HS-27A (cell line): ENCODE measurements at regions not wholly inside any gene's neighbourhood (a gene's known extent, or its start where the extent isn't known, plus 50 kb on each side); places are given as distances from the start of the nearest gene placed in this dataset.
"Not testable (repeated sequence)": the region's sequence is repeated elsewhere in the genome, so short reads cannot be mapped to it uniquely, and the experiment has no call there.

Experiments
- DNase-seq: peaks from one replicate; pipeline ENCODE4 v3.0.0-alpha.2; 2012; ENCODE audit warnings: low read depth, missing footprints

DNA sequence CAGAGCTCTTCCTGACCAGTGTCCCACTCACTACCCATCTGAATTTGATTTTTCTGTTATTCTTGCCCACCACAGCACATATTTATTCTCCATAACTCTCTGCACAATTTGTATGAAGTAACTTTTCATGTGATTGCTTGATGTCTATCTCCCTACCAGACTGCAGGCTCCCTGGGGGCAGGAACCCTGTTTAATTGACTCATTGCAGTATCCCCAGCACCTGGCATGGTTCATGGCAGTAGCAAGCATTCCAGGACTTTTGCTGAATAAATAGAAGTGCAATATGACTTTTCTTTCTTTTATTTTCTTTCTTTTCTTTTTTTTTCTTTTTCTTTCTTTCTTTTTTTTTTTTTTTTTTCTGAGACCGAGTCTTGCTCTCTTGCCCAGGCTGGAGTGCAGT, 88.7 kb upstream of the XPO1 start:
- no peak for DNase-seq

DNA sequence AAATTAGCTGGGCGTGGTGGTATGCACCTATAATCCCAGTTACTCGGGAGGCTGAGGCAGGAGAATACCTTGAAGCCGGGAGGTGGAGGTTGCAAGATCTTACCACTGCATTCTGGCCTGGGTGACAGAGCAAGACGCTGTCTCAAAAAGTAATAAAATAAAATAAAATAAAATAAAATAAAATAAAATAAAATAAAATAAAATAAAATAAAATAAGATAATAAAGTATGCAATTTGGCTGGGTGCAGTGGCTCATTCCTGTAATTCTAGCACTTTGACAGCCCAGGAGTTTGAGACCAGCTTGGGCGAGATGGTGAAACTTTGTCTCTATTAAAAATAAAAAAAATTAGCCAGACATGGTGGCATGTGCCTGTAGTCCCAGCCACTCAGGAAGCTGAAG, 85.6 kb upstream of the XPO1 start:
- no peak for DNase-seq

DNA sequence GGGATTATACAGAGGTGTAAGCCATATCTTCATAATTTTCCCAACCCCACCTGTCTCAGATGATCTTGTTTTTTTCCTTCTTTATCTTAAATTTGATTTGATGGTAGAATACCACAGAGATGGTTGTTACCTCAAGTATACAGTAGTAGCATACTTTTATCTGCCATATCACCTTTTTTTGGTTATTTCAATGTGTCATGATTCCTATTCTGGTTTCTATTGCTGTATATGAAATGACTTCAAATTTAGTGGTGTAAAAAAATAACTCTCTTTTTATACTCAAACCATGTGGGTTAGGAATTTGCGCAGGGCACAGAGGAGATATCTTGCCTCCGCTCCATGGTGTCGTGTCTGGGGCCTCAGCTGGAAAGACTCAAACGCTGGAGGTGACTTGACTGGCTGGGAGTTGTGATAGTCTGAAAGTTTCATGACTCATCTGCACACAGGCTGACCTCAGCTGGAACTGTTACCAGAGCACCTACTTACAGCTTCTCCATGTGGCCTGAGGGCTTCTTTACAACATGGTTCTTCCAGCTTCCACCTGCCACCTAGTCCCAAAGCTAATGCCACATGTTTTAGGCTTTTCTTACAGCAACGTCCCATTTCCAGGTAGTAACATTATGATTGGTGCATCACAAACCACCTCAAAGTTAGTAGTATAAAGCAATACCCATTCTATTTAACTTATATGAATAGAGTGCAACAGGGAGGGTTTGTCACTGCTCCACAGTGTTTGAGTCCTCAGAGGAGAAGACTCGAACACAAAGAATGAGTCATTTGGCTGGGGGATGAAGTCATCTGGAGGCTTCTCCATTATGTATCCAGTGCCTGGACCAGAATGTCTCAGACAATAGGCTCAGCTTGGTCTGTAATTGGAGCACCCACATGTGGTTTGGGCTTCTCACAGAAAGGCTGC, 82.3 kb upstream of the XPO1 start:
- no peak for DNase-seq

DNA sequence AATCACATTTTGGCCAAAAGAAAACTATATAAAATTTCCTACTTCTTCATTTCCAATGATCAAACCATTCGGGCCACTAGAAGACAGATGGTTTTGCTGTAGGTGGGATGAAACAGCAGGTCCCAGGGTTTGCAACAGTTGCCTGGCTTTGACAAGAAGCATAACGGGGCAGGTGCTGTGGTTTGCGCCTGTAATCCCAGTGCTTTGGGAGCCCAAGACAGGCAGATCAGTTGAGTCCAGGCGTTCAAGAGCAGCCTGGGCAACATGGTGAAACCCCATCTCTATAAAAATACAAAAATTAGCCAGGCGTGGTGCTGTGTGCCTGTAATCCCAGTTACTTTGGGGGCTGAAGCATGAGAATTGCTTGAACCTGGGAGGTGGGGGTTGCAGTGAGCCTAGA, 81.4 kb upstream of the XPO1 start:
- no peak for DNase-seq

DNA sequence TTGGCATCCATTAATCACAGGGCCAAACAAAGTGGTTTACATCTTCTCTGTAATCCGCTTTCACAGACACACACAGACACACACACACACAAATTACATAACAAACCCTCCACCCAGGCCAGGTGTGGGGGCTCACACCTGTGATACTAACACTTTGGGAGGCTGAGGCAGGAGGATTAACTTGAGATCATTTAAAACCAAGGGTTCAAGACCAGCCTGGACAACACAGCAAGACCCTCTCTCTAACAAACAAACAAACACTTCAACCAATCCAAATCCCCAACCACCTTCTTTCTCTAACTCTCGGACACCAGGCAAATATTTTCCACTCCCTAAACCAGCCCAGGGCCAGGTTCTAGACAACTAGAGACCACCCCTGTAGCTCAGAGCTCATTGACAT, 79.5 kb upstream of the XPO1 start:
- no peak for DNase-seq

DNA sequence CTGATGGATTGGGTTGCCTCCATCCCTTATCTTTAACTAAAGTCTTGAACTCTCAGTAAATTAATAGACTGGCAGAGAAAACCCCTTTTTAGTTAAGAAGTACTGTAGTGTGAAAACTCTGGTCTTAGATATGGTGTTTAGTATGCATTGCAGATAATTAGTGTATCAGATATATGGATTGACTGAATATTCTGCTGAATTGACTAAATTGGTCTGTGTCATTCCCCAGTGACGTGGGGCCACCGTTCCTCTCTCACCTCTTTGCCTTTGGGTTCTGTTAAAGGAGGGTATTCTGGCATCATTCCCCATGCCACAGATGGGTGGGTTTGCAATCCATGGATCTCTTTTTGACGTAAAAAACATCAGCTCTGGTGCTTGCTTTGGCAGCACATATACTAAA, 67.1 kb upstream of the XPO1 start:
- DNase-seq: no peak

DNA sequence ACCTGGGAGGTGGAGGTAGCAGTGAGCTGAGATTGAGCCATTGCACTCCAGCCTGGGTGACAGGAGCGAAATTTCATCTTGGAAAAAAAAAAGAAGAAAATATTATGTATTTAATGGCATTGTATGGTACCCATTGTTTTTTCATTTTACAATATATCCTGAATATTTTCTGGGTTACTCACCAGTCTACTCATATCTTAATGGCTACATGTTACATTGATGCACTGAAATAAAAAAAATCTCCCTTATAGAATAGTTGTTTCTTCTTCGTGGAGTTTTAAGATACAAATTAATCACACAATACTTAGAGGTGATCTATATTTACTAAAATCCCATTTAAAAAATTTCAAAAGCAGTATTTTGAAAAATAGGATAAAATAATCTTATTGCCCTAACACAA, 66.3 kb upstream of the XPO1 start:
- no peak for DNase-seq

DNA sequence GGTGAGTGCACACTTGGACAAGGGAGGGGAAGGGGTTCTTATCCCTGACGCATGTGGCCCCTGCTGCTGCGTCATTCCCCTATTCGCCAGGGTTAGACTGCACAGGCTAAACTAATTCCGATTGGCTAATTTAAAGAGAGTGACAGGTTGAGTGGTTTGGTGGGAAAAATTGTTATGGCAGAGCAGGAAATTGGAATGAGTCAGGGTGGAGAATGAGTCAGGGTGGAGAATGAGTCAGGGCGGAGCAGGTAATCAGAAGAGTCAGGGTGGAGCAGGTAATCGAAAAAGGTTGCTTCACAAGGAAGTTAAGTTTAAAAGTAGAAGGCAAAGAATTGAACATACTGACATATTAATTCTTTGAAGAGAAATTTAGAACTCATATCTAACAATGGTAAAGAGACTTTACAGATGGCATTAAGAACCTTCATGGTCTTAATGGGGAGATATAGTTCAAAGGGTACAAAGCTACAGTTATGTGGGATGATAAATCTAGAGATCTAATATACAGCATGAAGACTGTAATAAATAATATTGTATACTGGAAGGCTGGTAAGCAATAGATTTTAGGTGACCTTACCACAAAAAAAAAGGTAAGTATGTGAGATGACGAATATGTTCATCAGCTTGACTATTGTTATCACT, 60.5 kb upstream of the XPO1 start:
- DNase-seq: not testable (repeated sequence)

DNA sequence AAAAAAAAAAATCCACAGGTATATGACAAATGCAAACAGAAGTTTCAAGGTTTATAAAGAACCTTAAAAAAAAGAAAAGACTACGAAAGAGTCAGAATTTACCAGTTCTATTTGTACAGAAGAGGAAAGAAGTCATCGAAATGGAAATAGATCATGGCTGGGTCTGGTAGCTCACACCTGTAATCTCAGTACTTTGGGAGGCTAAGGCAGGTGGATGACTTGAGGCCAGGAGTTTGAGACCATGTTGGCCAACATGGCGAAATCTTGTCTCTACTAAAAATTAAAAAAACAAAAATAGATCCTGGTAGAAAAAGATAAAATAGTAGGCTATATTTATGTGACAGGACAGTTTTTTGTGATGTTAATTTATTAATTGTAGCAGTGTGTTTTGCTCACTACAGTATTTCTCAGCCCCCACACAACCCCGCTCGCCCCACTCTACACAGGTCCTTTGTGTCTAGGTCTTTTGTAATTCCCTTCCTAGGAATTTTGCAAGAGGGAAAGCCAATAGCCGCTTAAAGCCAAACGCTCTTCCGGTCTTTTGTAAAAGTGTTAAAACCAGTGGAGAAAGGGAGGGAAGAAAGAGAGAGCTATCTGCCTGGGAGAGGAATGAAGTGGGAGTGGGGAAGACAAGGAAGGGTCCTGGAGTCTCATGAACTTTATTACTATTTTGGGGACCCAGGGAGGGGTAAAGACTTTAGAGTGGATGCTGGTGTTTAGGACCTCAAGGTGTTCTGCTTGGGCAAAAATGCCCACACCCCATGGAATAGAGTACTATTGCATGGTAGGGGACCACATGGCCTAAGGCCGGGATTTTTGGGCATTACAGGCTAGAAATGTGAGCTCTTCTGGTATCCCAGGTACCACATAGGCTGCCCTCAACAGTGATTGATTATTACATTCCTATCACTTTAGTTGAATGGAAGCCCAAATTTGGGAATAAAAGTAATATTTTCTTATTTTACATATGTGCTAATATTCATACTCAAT, 59.4 kb upstream of the XPO1 start:
- no peak for DNase-seq

DNA sequence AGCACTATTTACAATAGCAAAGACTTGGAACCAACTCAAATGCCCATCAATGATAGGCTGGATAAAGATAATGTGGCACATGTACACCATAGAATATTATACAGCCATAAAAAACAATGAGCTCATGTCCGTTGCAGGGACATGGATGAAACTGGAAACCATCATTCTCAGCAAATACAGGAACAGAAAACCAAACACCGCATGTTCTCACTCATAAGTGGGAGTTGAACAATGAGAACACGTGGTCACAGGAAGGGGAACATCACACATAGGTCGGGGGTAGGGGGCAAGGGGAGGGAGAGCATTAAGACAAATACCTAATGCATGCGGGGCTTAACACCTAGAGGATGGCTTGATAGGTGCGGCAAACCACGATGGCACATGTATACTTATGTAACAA, 56.0 kb upstream of the XPO1 start:
- not testable (repeated sequence) for DNase-seq

DNA sequence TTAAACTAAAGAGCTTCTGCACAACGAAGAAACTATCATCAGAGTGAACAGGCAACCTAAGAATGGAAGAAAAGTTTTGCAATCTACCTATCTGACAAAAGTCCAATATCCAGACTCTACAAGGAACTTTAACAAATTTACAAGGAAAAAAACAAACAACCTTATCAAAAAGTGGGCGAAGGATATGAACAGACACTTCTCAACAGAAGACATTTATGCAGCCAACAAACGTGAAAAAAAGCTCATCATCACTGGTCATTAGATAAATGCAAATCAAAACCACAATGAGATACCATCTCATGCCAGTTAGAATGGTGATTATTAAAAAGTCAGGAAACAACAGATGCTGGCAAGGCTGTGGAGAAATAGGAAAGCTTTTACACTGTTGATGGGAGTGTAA, 55.5 kb upstream of the XPO1 start:
- not testable (repeated sequence) for DNase-seq

DNA sequence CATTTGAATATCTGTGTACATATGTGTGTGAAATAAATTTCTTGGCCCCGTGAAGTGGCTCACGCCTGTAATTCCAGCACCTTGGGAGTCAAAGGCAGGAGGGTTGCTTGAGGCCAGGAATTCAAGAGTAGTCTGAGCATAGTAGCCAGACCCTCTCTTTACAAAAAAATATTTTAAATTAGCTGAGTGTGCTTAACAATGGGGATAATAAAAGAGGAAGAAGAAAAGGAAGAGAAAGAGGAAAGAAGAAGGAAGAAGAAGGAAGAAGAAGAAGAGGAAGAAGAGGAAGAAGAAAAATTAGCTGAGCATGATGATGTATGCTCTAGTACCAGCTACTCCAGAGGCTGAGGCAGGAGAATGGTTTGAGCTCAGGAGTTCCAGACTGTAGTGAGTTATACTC, 52.1 kb upstream of the XPO1 start:
- DNase-seq: no peak

DNA sequence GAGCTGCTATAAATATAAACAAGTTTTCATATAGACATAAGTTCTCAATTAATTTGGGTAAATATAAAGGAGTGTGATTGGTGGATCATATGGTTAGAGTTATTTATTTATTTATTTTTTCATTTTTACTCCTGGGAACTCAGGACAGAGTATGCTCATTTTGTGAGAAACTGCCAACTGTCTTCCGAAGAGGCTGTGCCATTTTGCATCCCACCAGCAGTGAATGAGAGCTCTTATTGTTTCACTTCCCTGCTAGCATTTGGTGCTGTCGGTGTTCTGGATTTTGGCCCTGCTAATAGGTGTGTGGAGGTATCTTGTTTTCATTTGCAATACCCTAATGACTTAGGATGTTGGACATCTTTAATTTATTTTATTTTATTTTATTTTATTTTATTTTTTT, 50.4 kb upstream of the XPO1 start:
- no peak for DNase-seq
